ENCODE measurements at regions not wholly inside any gene's neighbourhood (a gene's known extent, or its start where the extent isn't known, plus 50 kb on each side); places are given as distances from the start of the nearest gene placed in this dataset.

- ChIA-PET CTCF (no interaction called here), SMC1A (ENCODE audit: uncharacterized antibody, unreplicated experiment) (interaction anchor here (0.7 to 5.7 kb wide), 3 partner anchors 10 to 31 kb away, joined by 3 to 37 read pairs (median 3); no protein-coding TSS in a partner anchor), POLR2A (no interaction called here), RAD21 (ENCODE audit: unreplicated experiment) (interaction anchor here (2.5 kb wide), 1 partner anchor 10 kb away, joined by 8 read pairs; no protein-coding TSS in a partner anchor)
- H3K79me2 ChIP-seq (ENCODE audit: control insufficient read depth, insufficient read depth, low read length), result no peaks in the 10 kb centered on the region
- no peaks in the 10 kb centered on the region for H4K20me1 ChIP-seq (ENCODE audit: control insufficient read depth, insufficient read depth)
- intact Hi-C loops (cut with micrococcal nuclease; ENCODE audit: unreplicated experiment) (no loop called here), in situ Hi-C loops (cut with MboI) (no loop called here)
- ATAC-seq (no peak), DNase-seq (ENCODE audit: low read depth, low spot score) (no peak), FAIRE-seq (no peak)
- H3K36me3 ChIP-seq (ENCODE audit: control insufficient read depth in 2 of 2, insufficient read depth in 2 of 2, low read length in 1 of 2), result no peaks in the 10 kb centered on the region
- H3K9me3 ChIP-seq (replicated peaks; ENCODE audit: control insufficient read depth, insufficient read depth, low read length), result no peaks in the 10 kb centered on the region
- no peaks in the 10 kb centered on the region for H3K27me3 ChIP-seq (replicated peaks in 1 of 2; ENCODE audit: control insufficient read depth in 2 of 2, insufficient read depth in 2 of 2, low read length in 1 of 2)
- no peak overlapping the region for H3K9ac ChIP-seq (ENCODE audit: control insufficient read depth, insufficient read depth, low read length)
- H3K4me1 ChIP-seq (ENCODE audit: control insufficient read depth, insufficient read depth, low read length), result no peaks in the 10 kb centered on the region
- no peak overlapping the region for H3K4me2 ChIP-seq (ENCODE audit: control insufficient read depth, insufficient read depth)
- BruUV-seq (replicated peaks), result no TSS peak
- no peak for TF ChIP-seq NFYB (IDR thresholded peaks at IDR 0.05; ENCODE audit: insufficient read depth, low read depth, low read length)
- no peak overlapping the region for H3K27ac ChIP-seq (ENCODE audit: control insufficient read depth, insufficient read depth)
- no peak overlapping the region for H3K4me3 ChIP-seq
- no peak overlapping the region for H2AFZ ChIP-seq (ENCODE audit: control insufficient read depth, low read depth, low read length)
Measured at GRCh38 chr13:85661675-85662074, 137.5 kb downstream of the SLITRK6 start.

GRCh38 chr13:85659493-85659892 lies 139.7 kb downstream of the SLITRK6 start:
- FAIRE-seq, result no peak
- H2AFZ ChIP-seq (ENCODE audit: control insufficient read depth, low read depth, low read length), result no peak overlapping the region
- RAD21 ChIA-PET (ENCODE audit: unreplicated experiment), result no interaction called here

More at GRCh38 chr13:85659493-85659892, 139.7 kb downstream of the SLITRK6 start:
- TF ChIP-seq SMARCA5 (IDR thresholded peaks at IDR 0.05), result no peak
- no peak for TF ChIP-seq SP1 (IDR thresholded peaks at IDR 0.05; ENCODE audit: low read depth, low read length)
- no peak for TF ChIP-seq EGR1 (IDR thresholded peaks at IDR 0.05; ENCODE audit: borderline replicate concordance in 1 of 2, low read depth in 2 of 2, low read length in 2 of 2)
- ChIA-PET SMC1A (ENCODE audit: uncharacterized antibody, unreplicated experiment) (interaction anchor here (5.7 kb wide), 1 partner anchor 7 kb away, joined by 37 read pairs; no protein-coding TSS in a partner anchor), CTCF (interaction anchor here (1.2 kb wide), 1 partner anchor 10 kb away, joined by 3 read pairs; no protein-coding TSS in a partner anchor), POLR2A (no interaction called here)
- no TSS peak for BruUV-seq (replicated peaks)
- no peak overlapping the region for H3K4me3 ChIP-seq
- in situ Hi-C loops (cut with MboI), result no loop called here
- DNase-seq (ENCODE audit: low read depth, low spot score), result no peak
- H3K9me3 ChIP-seq (replicated peaks; ENCODE audit: control insufficient read depth, insufficient read depth, low read length), result no peaks in the 10 kb centered on the region
- no peaks in the 10 kb centered on the region for H4K20me1 ChIP-seq (ENCODE audit: control insufficient read depth, insufficient read depth)
- no peaks in the 10 kb centered on the region for H3K4me1 ChIP-seq (ENCODE audit: control insufficient read depth, insufficient read depth, low read length)
- 27% methylated on average over 4 of the region's 4 CpGs for WGBS (ENCODE audit: insufficient coverage, insufficient replicate concordance, low lambda C conversion rate, missing lambda C conversion rate)
- H3K79me2 ChIP-seq (ENCODE audit: control insufficient read depth, insufficient read depth, low read length), result no peaks in the 10 kb centered on the region
- no peak overlapping the region for H3K27ac ChIP-seq (ENCODE audit: control insufficient read depth, insufficient read depth)
- H3K4me2 ChIP-seq (ENCODE audit: control insufficient read depth, insufficient read depth), result no peak overlapping the region
- H3K36me3 ChIP-seq (ENCODE audit: control insufficient read depth in 2 of 2, insufficient read depth in 2 of 2, low read length in 1 of 2), result no peaks in the 10 kb centered on the region
- no peaks in the 10 kb centered on the region for H3K27me3 ChIP-seq (replicated peaks in 1 of 2; ENCODE audit: control insufficient read depth in 2 of 2, insufficient read depth in 2 of 2, low read length in 1 of 2)
- no peak overlapping the region for H3K9ac ChIP-seq (ENCODE audit: control insufficient read depth, insufficient read depth, low read length)
- intact Hi-C loops (cut with micrococcal nuclease; ENCODE audit: unreplicated experiment), result no loop called here
- ATAC-seq, result no peak
